Activated T-cell treated with anti-CD3 and anti-CD28 coated beads for 1 hour (primary cell): ENCODE measurements at regions not wholly inside any gene's neighbourhood (a gene's known extent, or its start where the extent isn't known, plus 50 kb on each side); places are given as distances from the start of the nearest gene placed in this dataset.

Source experiments
- DNase-seq: peaks from one replicate; pipeline ENCODE4 v3.0.0-alpha.2; 2020; ENCODE audit warnings: low read depth

- no peak for DNase-seq
Observed at GRCh38 chr16:79329967-79330366, 270.6 kb downstream of the MAF start.

GRCh38 chr16:79329166-79329521 lies 271.4 kb downstream of the MAF start:
- no peak for DNase-seq

- DNase-seq = no peak
Observed at GRCh38 chr16:79328402-79329165, 272.0 kb downstream of the MAF start.

GRCh38 chr16:79327836-79328235 lies 272.7 kb downstream of the MAF start:
- no peak for DNase-seq

GRCh38 chr16:79326549-79326948 lies 274.0 kb downstream of the MAF start:
- no peak for DNase-seq

- no peak for DNase-seq
Observed at GRCh38 chr16:79325226-79325945, 275.2 kb downstream of the MAF start.

- DNase-seq = no peak
Observed at GRCh38 chr16:79320956-79321355, 279.6 kb downstream of the MAF start.

- no peak for DNase-seq
Observed at GRCh38 chr16:79318143-79318899, 282.2 kb downstream of the MAF start.

GRCh38 chr16:79317521-79317920 lies 283.0 kb downstream of the MAF start:
- DNase-seq = no peak

GRCh38 chr16:79317026-79317425 lies 283.5 kb downstream of the MAF start:
- no peak for DNase-seq

GRCh38 chr16:79316004-79316458 lies 284.5 kb downstream of the MAF start:
- no peak for DNase-seq

- no peak for DNase-seq
Observed at GRCh38 chr16:79312502-79312901, 288.0 kb downstream of the MAF start.

GRCh38 chr16:79310710-79311109 lies 289.8 kb downstream of the MAF start:
- no peak for DNase-seq

- DNase-seq = no peak
Observed at GRCh38 chr16:79309606-79310005, 290.9 kb downstream of the MAF start.

- DNase-seq = no peak
Observed at GRCh38 chr16:79307214-79307613, 293.3 kb downstream of the MAF start.

GRCh38 chr16:79305074-79305473 lies 295.5 kb downstream of the MAF start:
- DNase-seq = no peak

GRCh38 chr16:79303959-79304387 lies 296.6 kb downstream of the MAF start:
- no peak for DNase-seq

- DNase-seq = no peak
Observed at GRCh38 chr16:79303206-79303605, 297.3 kb downstream of the MAF start.

GRCh38 chr16:79302731-79303130 lies 297.8 kb downstream of the MAF start:
- DNase-seq = no peak

- DNase-seq = no peak
Observed at GRCh38 chr16:79301051-79301450, 299.5 kb downstream of the MAF start.

GRCh38 chr16:79298894-79299799 lies 301.4 kb downstream of the MAF start:
- DNase-seq = no peak

GRCh38 chr16:79298476-79298875 lies 302.1 kb downstream of the MAF start:
- no peak for DNase-seq
